IMR-90 (cell line): ENCODE measurements at regions not wholly inside any gene's neighbourhood (a gene's known extent, or its start where the extent isn't known, plus 50 kb on each side); places are given as distances from the start of the nearest gene placed in this dataset.

Experiments used
- ATAC-seq: fragments of 200-7000 bp; cut with Tn5 transposase; 2 replicates; pipeline ENCODE4 v1.9.1; 2020; ENCODE audit warnings: low read depth, mild to moderate bottlenecking, moderate library complexity
- BruUV-seq: library from RNA; stranded (reverse); fragments of 400-500 nt; replicated peaks from 2 replicates; lab custom pipeline; 2021; lab: Mats Ljungman, UMichigan
- CTCF ChIA-PET: fragments of 300-600 bp; formaldehyde crosslinking; extraction: SDS; loops from one replicate; lab custom pipeline; 2021; ENCODE audit warnings: antibody characterized with exemption; lab: Yijun Ruan, JAX
- POLR2A ChIA-PET: fragments of 300-600 bp; sonication (Branson Sonifier 250); formaldehyde crosslinking; loops from one replicate; lab custom pipeline; 2022; ENCODE audit warnings: antibody characterized with exemption; ENCODE audit not compliant: unreplicated experiment; lab: Charles Lee
- DNase-seq: peaks from one replicate; pipeline ENCODE4 v3.0.0; 2013
- H2AFZ ChIP-seq: replicated peaks from 2 replicates; pipeline ENCODE3; 2013; ENCODE audit warnings: low read length, mild to moderate bottlenecking; ENCODE audit not compliant: poor library complexity
- H2AK5ac ChIP-seq: 2 replicates; pipeline ENCODE4 v1.6.1; 2013; ENCODE audit warnings: low read depth, low read length, inconsistent platforms
- H2AK9ac ChIP-seq: replicated peaks from 2 replicates; pipeline ENCODE3; 2013; ENCODE audit warnings: mild to moderate bottlenecking, low read depth, low read length, moderate library complexity; ENCODE audit not compliant: poor library complexity
- H2BK120ac ChIP-seq: 2 replicates; pipeline ENCODE4 v1.6.1; 2013; ENCODE audit warnings: low read depth, low read length, inconsistent platforms
- H2BK15ac ChIP-seq: 3 replicates; pipeline ENCODE4 v1.6.1; 2013; ENCODE audit warnings: low read depth, low read length, inconsistent platforms
- H2BK20ac ChIP-seq: 2 replicates; pipeline ENCODE4 v1.6.1; 2013; ENCODE audit warnings: low read depth, mild to moderate bottlenecking, inconsistent platforms, low read length, moderate library complexity
- H2BK5ac ChIP-seq: 2 replicates; pipeline ENCODE4 v1.6.1; 2013; ENCODE audit warnings: mild to moderate bottlenecking, low read depth, low read length, inconsistent platforms; ENCODE audit not compliant: poor library complexity, severe bottlenecking
- H3K14ac ChIP-seq: replicated peaks from 2 replicates; pipeline ENCODE4 v1.6.1; 2013; ENCODE audit warnings: low read depth, low read length, inconsistent platforms
- H3K18ac ChIP-seq: 2 replicates; pipeline ENCODE4 v1.6.1; 2013; ENCODE audit warnings: low read depth, low read length, control low read depth
- H3K23ac ChIP-seq: 2 replicates; pipeline ENCODE4 v1.6.1; 2013; ENCODE audit warnings: low read depth, low read length, inconsistent platforms
- H3K27ac ChIP-seq: 2 replicates; pipeline ENCODE4 v1.5.1; 2013; ENCODE audit warnings: mild to moderate bottlenecking, control low read depth, low read length; ENCODE audit not compliant: insufficient read depth
- H3K27me3 ChIP-seq: 2 replicates; pipeline ENCODE4 v1.6.1; 2013; ENCODE audit warnings: low read length; ENCODE audit not compliant: control insufficient read depth, insufficient read depth
- H3K36me3 ChIP-seq: 2 replicates; pipeline ENCODE4 v1.6.1; 2013; ENCODE audit warnings: low read length, mixed read lengths; ENCODE audit not compliant: control insufficient read depth, insufficient read depth
- H3K4ac ChIP-seq: 2 replicates; pipeline ENCODE4 v1.6.1; 2013; ENCODE audit warnings: low read depth, low read length, inconsistent platforms
- H3K4me1 ChIP-seq: 2 replicates; pipeline ENCODE4 v1.6.1; 2013; ENCODE audit warnings: low read length, mixed read lengths; ENCODE audit not compliant: control insufficient read depth, insufficient read depth
- H3K4me2 ChIP-seq: 2 replicates; pipeline ENCODE4 v1.6.1; 2013; ENCODE audit warnings: low read depth, mild to moderate bottlenecking, control low read depth, low read length, moderate library complexity
- H3K4me3 ChIP-seq: 2 replicates; pipeline ENCODE4 v1.5.1; 2013; ENCODE audit warnings: low read depth, mild to moderate bottlenecking, control low read depth, low read length, moderate library complexity; ENCODE audit not compliant: insufficient read depth
- H3K56ac ChIP-seq: 2 replicates; pipeline ENCODE4 v1.6.1; 2013; ENCODE audit warnings: low read length, inconsistent platforms; ENCODE audit not compliant: insufficient read depth; ENCODE audit errors: extremely low read depth
- H3K79me1 ChIP-seq, 2 experiments: 2 replicates each; pipeline ENCODE4 v1.6.1; 2013; ENCODE audit warnings: low read length in 2 of 2, inconsistent platforms in 1 of 2, low read depth in 1 of 2
- H3K9ac ChIP-seq: 2 replicates; pipeline ENCODE4 v1.6.1; 2013; ENCODE audit warnings: low read depth, low read length, control low read depth
- H3K9me1 ChIP-seq: 2 replicates; pipeline ENCODE4 v1.6.1; 2013; ENCODE audit warnings: low read length, inconsistent platforms; ENCODE audit not compliant: insufficient read depth
- H3K9me3 ChIP-seq: 2 replicates; pipeline ENCODE4 v1.6.1; 2013; ENCODE audit warnings: low read length; ENCODE audit not compliant: control insufficient read depth, insufficient read depth
- H4K20me1 ChIP-seq: 2 replicates; pipeline ENCODE4 v1.6.1; 2013; ENCODE audit warnings: low read length, inconsistent platforms; ENCODE audit not compliant: insufficient read depth
- H4K5ac ChIP-seq: 2 replicates; pipeline ENCODE4 v1.6.1; 2013; ENCODE audit warnings: mild to moderate bottlenecking, low read depth, low read length, control low read depth
- H4K8ac ChIP-seq, 2 experiments: 2 replicates each; pipeline ENCODE4 v1.6.1; 2013; ENCODE audit warnings: low read depth in 2 of 2, low read length in 2 of 2, control low read depth in 1 of 2, inconsistent platforms in 1 of 2
- H4K91ac ChIP-seq: 2 replicates; pipeline ENCODE4 v1.6.1; 2013; ENCODE audit warnings: low read depth, low read length, inconsistent platforms; ENCODE audit not compliant: insufficient read depth
- BHLHE40 ChIP-seq: fragments of 150-350 bp; IDR thresholded peaks from 2 replicates; pipeline ENCODE4 v1.6.1; 2016; ENCODE audit warnings: mild to moderate bottlenecking, low read depth, low read length
- USF2 ChIP-seq: fragments of 150-350 bp; IDR thresholded peaks from 2 replicates; pipeline ENCODE4 v1.6.1; 2017; ENCODE audit warnings: mild to moderate bottlenecking, antibody characterized with exemption, low read length, low read depth
- WGBS, 2 experiments: methylation state at CpG; one replicate each; pipeline versions ENCODE4 v1.1.5 to v1.1.7; 2013; ENCODE audit warnings: missing lambda C conversion rate in 2 of 2; ENCODE audit not compliant: insufficient read length in 1 of 2; ENCODE audit errors: extremely low coverage in 2 of 2; 5-methylcytosine and 5-hydroxymethylcytosine counted together
- dilution Hi-C: fragments of 300-500 bp; cut with HindIII; formaldehyde crosslinking; loops from one replicate; pipeline ENCODE4 v1.14.3; 2018; ENCODE audit warnings: low sequenced_read_pairs; ENCODE audit not compliant: unreplicated experiment
- in situ Hi-C: fragments of 300-500 bp; cut with MboI; formaldehyde crosslinking; loops from 3 replicates; pipeline ENCODE4 v1.14.3; 2019; ENCODE audit warnings: low sequenced_read_pairs, inconsistent platforms, mixed read lengths
- intact Hi-C: fragments of 100-400 bp; cut with micrococcal nuclease; formaldehyde crosslinking; loops from 2 replicates; pipeline ENCODE4 v1.10.0; 2022

GRCh38 chr11:116226731-116227130 is 546.1 kb downstream of the BUD13 start:
- Histone ChIP-seq H3K36me3 (no peaks in the 10 kb centered on the region), H3K9me3 (no peaks in the 10 kb centered on the region), H2BK5ac (no peak overlapping the region), H3K4me2 (no peak overlapping the region), H2BK120ac (no peak overlapping the region), H3K9ac (no peak overlapping the region), H3K14ac (no peak overlapping the region), H2AK5ac (no peak overlapping the region), H3K9me1 (no peaks in the 10 kb centered on the region), H3K4me1 (no peaks in the 10 kb centered on the region), H3K18ac (no peak overlapping the region), H4K91ac (no peak overlapping the region), H3K4ac (no peak overlapping the region), H4K20me1 (no peaks in the 10 kb centered on the region), H2AK9ac (no peak overlapping the region), H4K8ac (no peak overlapping the region), H4K5ac (no peak overlapping the region), H3K27me3 (no peaks in the 10 kb centered on the region), H3K4me3 (no peak overlapping the region), H3K79me1 (no peaks in the 10 kb centered on the region), H3K56ac (no peak overlapping the region), H2BK15ac (no peak overlapping the region), H3K23ac (no peak overlapping the region), H2AFZ (no peak overlapping the region), H2BK20ac (no peak overlapping the region), H3K27ac (no peak overlapping the region)
- no TSS peak for BruUV-seq
- TF ChIP-seq USF2 (no peak), BHLHE40 (no peak)
- ChIA-PET POLR2A (no interaction called here), CTCF (no interaction called here)
- DNase-seq (no peak), ATAC-seq (no peak)
- WGBS, 2 experiments = no CpG with 5 or more reads among the region's 3 CpGs
- intact Hi-C loops (loop anchor here (10.0 kb wide), 1 partner anchor 722 kb away; the partner anchor contains the start of gene CADM1), in situ Hi-C loops (no loop called here), dilution Hi-C loops (no loop called here)
